Left lung (tissue), 4 donors: ENCODE measurements at regions not wholly inside any gene's neighbourhood (a gene's known extent, or its start where the extent isn't known, plus 50 kb on each side); places are given as distances from the start of the nearest gene placed in this dataset.

ENCODE experiments used
- ATAC-seq: fragments of 200-7000 bp; cut with Tn5 transposase; one replicate; pipeline ENCODE4 v1.9.1; 2020; ENCODE audit warnings: moderate library complexity
- DNase-seq, 4 donors: peaks; one replicate each; pipeline ENCODE4 v3.0.0-alpha.2; 2013 to 2020
- H3K27ac ChIP-seq, 2 donors: fragments of 200-600 bp; sonication (generic) in 1 of 2; one replicate each; pipeline versions ENCODE4 v1.5.0 to v1.8.0; 2020 to 2021
- H3K27me3 ChIP-seq, 2 donors: fragments of 200-600 bp; sonication (generic) in 1 of 2; one replicate each; pipeline versions ENCODE4 v1.5.0 to v1.8.0; 2020 to 2021
- H3K36me3 ChIP-seq, 2 donors: fragments of 200-600 bp; sonication (generic) in 1 of 2; one replicate each; pipeline versions ENCODE4 v1.5.0 to v1.8.0; 2020 to 2021
- H3K4me1 ChIP-seq, 2 donors: fragments of 200-600 bp; one replicate each; pipeline ENCODE4 v1.8.0; 2021
- H3K4me3 ChIP-seq, 2 donors: fragments of 200-600 bp; sonication (generic) in 1 of 2; one replicate each; pipeline versions ENCODE4 v1.5.0 to v1.8.0; 2020 to 2021; ENCODE audit warnings: mild to moderate bottlenecking in 1 of 2
- H3K9me3 ChIP-seq, 2 donors: fragments of 200-600 bp; sonication (generic) in 1 of 2; one replicate each; pipeline versions ENCODE4 v1.5.0 to v1.8.0; 2020 to 2021
- intact Hi-C, 2 donors: fragments of 100-400 bp; cut with DNase I; formaldehyde crosslinking; loops; one replicate each; pipeline versions ENCODE4 v1.11.2 to v1.14.2; 2022
- TF ChIP-seq, protein P1 (sequence below), 2 donors: fragments of 200-600 bp; sonication (generic) in 1 of 2; IDR thresholded peaks; one replicate each; pipeline versions ENCODE4 v1.5.0 to v1.8.0; 2021; ENCODE audit warnings: antibody characterized with exemption in 2 of 2
- donor health status: DM: no; HTN: yes; CAD: no.
- donor health status: DM: no; HTN: no; CAD: no.

DNA sequence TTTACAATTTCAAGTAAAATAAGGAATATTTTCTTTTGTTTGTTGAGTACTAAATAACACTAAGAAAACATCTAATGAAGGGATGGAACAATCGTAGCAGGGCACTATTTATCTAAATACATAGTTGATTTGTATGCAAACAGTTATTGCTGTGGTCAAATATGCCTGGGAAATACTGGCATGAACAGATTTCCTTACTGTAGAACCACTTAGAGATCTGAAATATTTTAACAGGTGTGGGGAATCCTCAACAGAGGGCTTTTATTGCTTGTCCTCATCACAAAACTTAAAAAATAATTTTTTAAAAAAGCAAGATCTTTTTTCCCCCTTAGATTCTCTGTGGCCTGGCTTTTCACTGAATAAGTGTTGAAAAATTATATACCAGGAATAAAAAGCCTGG lies 233.0 kb upstream of the FAM83B start:
- no peak overlapping the region for H3K4me3 ChIP-seq
- intact Hi-C loops: no loop called here
- H3K27me3 ChIP-seq: no peaks in the 10 kb centered on the region
- no peaks in the 10 kb centered on the region for H3K36me3 ChIP-seq
- TF ChIP-seq, protein P1, sequence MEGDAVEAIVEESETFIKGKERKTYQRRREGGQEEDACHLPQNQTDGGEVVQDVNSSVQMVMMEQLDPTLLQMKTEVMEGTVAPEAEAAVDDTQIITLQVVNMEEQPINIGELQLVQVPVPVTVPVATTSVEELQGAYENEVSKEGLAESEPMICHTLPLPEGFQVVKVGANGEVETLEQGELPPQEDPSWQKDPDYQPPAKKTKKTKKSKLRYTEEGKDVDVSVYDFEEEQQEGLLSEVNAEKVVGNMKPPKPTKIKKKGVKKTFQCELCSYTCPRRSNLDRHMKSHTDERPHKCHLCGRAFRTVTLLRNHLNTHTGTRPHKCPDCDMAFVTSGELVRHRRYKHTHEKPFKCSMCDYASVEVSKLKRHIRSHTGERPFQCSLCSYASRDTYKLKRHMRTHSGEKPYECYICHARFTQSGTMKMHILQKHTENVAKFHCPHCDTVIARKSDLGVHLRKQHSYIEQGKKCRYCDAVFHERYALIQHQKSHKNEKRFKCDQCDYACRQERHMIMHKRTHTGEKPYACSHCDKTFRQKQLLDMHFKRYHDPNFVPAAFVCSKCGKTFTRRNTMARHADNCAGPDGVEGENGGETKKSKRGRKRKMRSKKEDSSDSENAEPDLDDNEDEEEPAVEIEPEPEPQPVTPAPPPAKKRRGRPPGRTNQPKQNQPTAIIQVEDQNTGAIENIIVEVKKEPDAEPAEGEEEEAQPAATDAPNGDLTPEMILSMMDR (IDR thresholded peaks at IDR 0.05): no peak
- H3K27ac ChIP-seq: no peak overlapping the region
- DNase-seq (no peak), ATAC-seq (no peak)
- no peaks in the 10 kb centered on the region for H3K9me3 ChIP-seq
- no peaks in the 10 kb centered on the region for H3K4me1 ChIP-seq

DNA sequence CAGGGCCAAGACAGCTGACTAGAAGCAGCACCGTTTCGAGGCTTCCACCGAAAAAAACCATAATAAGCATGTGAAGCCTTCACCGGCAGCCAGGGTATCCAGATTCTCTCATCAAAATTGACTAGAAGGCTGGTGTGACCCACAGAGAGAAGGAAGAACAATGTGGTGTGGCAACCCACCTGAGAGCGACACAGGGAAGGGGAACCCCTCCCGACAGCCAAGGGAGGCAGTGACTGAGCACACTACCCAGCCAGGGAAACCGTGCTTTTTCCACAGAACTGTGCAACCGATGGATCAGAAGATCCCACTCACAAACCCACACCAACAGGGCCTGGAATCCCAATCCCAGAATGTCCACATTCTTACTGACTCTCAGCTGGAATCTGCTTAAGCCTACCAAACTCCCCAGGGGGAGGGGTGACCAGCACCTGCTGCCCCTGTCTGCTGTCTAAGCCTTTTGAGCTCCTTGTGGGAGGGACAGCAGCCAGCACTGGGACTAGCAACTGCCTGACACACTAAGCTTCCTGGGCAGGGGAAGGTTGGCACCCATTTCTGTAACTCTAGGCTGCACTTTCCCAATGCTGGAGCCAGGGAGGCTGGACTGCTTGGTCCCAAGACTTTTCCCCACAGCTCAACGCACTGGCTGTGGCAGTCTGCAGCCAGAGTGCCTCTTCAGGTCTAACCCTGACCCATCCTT lies 231.9 kb upstream of the FAM83B start:
- no peak overlapping the region for H3K4me3 ChIP-seq
- no peaks in the 10 kb centered on the region for H3K4me1 ChIP-seq
- H3K9me3 ChIP-seq: no peaks in the 10 kb centered on the region
- no peak overlapping the region for H3K27ac ChIP-seq
- DNase-seq: peak in 1 of 4 donors; percentile 12
- intact Hi-C loops: no loop called here
- no peaks in the 10 kb centered on the region for H3K27me3 ChIP-seq
- ATAC-seq: no peak
- TF ChIP-seq, protein P1 (IDR thresholded peaks at IDR 0.05): no peak
- no peaks in the 10 kb centered on the region for H3K36me3 ChIP-seq

DNA sequence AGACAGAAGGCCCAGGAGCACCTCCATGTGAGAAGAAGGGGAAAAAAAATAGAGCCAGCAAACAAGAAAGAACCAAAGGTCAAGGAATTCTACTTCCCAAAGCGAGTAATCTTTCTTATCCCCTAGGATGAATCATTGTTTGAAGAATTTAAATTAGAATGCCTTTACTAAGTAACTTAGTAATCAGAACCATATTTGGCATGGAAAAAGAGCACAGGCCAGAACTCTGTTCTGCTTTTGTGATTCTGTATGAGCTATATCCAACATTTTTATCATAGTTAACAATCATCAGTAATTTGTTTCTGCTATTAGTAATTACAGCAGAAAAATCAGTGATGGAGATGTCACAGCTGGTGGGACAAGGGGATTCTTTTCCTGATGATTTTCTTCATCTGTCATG lies 228.8 kb upstream of the FAM83B start:
- H3K36me3 ChIP-seq: no peaks in the 10 kb centered on the region
- no peaks in the 10 kb centered on the region for H3K4me1 ChIP-seq
- TF ChIP-seq, protein P1 (IDR thresholded peaks at IDR 0.05): no peak
- H3K27me3 ChIP-seq: no peaks in the 10 kb centered on the region
- H3K27ac ChIP-seq: no peak overlapping the region
- H3K9me3 ChIP-seq: no peaks in the 10 kb centered on the region
- intact Hi-C loops: no loop called here
- no peak overlapping the region for H3K4me3 ChIP-seq
- ATAC-seq: peak; percentile 47
- peak in 2 of 4 donors; percentile 7 to 11 for DNase-seq

DNA sequence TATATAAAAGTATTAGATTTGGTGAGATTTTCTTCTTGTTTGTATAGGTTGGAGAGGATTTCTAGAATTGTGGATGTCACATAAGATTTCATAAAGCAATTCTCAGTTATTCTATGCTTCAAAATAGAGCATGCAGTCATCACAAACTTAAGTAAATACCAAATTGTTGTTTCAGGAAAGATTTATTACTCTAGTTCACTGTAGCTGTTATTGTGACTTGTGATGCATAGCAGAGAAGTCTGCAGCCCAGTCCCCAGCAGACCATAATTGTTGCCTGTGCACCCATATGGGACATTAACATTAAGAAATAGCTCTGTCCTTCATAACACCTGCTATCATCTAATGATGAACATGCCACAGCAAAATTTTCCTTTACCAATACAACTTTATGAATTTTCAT lies 228.0 kb upstream of the FAM83B start:
- Histone ChIP-seq H3K9me3 (no peaks in the 10 kb centered on the region), H3K4me1 (no peaks in the 10 kb centered on the region), H3K27me3 (no peaks in the 10 kb centered on the region), H3K36me3 (no peaks in the 10 kb centered on the region), H3K27ac (no peak overlapping the region), H3K4me3 (no peak overlapping the region)
- no peak for DNase-seq
- intact Hi-C loops: no loop called here
- no peak for ATAC-seq
- TF ChIP-seq, protein P1 (IDR thresholded peaks at IDR 0.05): no peak

DNA sequence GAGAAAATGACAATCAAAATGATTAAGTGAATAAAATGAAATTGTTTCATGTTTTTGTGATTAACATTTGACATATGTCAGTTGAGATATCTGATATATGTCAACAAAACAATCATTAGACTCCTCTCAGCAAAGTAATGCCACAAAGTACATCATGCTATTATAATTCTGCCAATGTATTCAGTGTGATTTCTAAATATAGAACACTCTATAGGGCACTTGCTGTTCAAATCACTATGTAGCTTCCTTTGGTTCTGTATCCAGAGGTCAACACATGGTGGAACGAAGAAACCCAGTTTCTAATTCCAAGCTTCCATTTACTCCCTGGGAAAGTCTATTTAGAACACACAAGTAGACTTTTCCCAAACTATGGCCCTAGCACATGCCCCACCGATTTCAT lies 227.5 kb upstream of the FAM83B start:
- Histone ChIP-seq H3K9me3 (no peaks in the 10 kb centered on the region), H3K4me1 (no peaks in the 10 kb centered on the region), H3K27me3 (no peaks in the 10 kb centered on the region), H3K27ac (no peak overlapping the region), H3K4me3 (no peak overlapping the region), H3K36me3 (no peaks in the 10 kb centered on the region)
- TF ChIP-seq, protein P1 (IDR thresholded peaks at IDR 0.05): no peak
- no peak for ATAC-seq
- intact Hi-C loops: no loop called here
- no peak for DNase-seq
